HUES6 (cell line): ENCODE measurements at regions not wholly inside any gene's neighbourhood (a gene's known extent, or its start where the extent isn't known, plus 50 kb on each side); places are given as distances from the start of the nearest gene placed in this dataset.

Experiments used
- H3K27ac ChIP-seq: 2 replicates; pipeline ENCODE4 v1.7.0; 2013; ENCODE audit warnings: low read depth, mild to moderate bottlenecking, low read length, inconsistent platforms
- H3K27me3 ChIP-seq: 2 replicates; pipeline ENCODE4 v1.6.1; 2013; ENCODE audit warnings: low read length; ENCODE audit not compliant: control insufficient read depth, insufficient read depth
- H3K36me3 ChIP-seq: 2 replicates; pipeline ENCODE4 v1.6.1; 2013; ENCODE audit warnings: low read length; ENCODE audit not compliant: control insufficient read depth, insufficient read depth
- H3K4me1 ChIP-seq: 2 replicates; pipeline ENCODE4 v1.6.1; 2013; ENCODE audit warnings: low read length; ENCODE audit not compliant: control insufficient read depth, insufficient read depth
- H3K4me3 ChIP-seq: 2 replicates; pipeline ENCODE4 v1.5.1; 2013; ENCODE audit warnings: low read depth, low read length
- H3K9ac ChIP-seq: one replicate; pipeline ENCODE4 v1.6.1; 2013; ENCODE audit warnings: mild to moderate bottlenecking, low read length
- H3K9me3 ChIP-seq: 2 replicates; pipeline ENCODE4 v1.6.1; 2013; ENCODE audit warnings: low read depth, low read length; ENCODE audit not compliant: control insufficient read depth, insufficient read depth

DNA sequence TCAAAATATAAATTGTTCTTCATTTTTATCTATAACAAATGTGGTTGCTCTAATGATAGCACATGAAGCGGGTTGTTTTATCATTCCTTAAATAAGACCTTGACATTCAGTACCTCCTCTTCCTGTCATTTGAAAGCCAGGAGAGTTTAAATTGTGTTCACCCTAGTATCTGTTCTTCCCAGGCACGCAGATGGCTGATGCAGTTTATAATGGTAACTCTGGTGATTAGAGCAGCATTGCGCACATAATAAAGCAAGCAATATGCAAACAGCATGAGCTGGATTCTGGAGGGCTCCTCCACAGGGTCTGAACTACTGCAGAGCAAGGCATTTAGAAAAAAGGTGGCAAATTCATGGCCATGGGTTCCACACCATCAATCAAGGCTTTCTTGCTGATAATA is 307.8 kb downstream of the ENC1 start:
- no peak overlapping the region for H3K9ac ChIP-seq
- H3K27me3 ChIP-seq: no peaks in the 10 kb centered on the region
- no peak overlapping the region for H3K4me3 ChIP-seq
- H3K27ac ChIP-seq: no peak overlapping the region
- peaks cover 13% of the 10 kb centered on the region; the same call in 1 of the 2 replicates for H3K4me1 ChIP-seq
- no peaks in the 10 kb centered on the region for H3K9me3 ChIP-seq
- no peaks in the 10 kb centered on the region for H3K36me3 ChIP-seq

DNA sequence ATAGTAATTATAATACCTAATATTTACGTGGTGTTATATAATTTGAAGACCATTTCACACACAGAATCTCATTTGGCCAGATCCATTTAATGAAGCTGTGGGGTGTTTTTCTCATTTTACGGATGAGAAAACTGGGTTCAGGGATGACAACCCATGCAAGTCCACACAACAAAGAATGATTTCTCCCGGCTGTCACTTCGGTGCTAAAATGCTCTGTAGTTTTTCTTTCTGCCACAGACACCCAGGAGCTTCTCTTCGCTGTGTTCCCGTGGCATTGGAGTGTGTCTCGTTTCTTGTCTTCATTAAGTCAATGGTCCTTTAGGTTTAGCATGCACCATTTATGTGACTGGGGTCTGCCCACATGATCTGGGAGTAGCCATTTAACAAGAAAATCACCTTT is 308.5 kb downstream of the ENC1 start:
- Histone ChIP-seq H3K36me3 (no peaks in the 10 kb centered on the region), H3K27me3 (no peaks in the 10 kb centered on the region), H3K27ac (no peak overlapping the region), H3K4me1 (peaks cover 13% of the 10 kb centered on the region; the same call in 1 of the 2 replicates), H3K4me3 (no peak overlapping the region), H3K9me3 (no peaks in the 10 kb centered on the region), H3K9ac (no peak overlapping the region)

DNA sequence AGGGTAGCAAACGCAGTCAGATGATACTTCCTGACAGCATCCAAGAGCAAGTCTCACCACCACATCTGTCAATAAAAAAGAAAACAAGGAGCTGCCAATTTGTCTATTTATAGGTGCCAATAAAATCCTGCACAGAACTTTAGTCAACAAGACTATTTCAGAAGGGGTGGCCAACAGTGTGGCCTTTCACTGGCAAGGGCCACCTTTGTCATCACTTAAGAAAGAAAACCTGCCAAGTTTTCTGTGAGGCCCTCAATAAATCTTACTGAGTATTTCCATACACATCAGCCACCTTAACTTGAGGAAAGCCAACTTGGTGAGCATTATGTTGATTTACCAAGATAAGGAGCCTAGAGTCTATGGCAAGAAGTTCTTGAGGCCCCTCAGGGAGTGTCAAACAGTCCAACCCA is 312.3 kb downstream of the ENC1 start:
- no peaks in the 10 kb centered on the region for H3K27me3 ChIP-seq
- H3K9me3 ChIP-seq: no peaks in the 10 kb centered on the region
- peaks cover 14% of the 10 kb centered on the region; the same call in 1 of the 2 replicates for H3K4me1 ChIP-seq
- H3K36me3 ChIP-seq: no peaks in the 10 kb centered on the region
- H3K4me3 ChIP-seq: no peak overlapping the region
- no peak overlapping the region for H3K27ac ChIP-seq
- H3K9ac ChIP-seq: no peak overlapping the region

DNA sequence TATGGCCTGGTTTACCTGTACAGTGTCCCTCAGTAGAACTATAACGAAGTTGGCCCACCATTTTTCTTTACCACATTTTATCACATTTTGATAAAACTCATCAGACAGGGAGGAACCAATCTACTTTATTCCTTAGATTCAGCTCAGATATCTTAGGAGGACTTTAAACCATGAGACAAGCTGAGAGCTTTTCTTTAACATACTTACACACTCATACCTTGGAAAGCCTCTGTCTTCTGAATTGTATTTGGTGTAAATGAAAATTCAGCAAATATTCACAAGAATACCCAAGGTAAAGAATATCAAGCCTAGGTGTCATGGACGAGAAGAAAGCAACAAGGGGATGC is 313.2 kb downstream of the ENC1 start:
- H3K36me3 ChIP-seq: no peaks in the 10 kb centered on the region
- H3K4me1 ChIP-seq: peaks cover 14% of the 10 kb centered on the region; the same call in 1 of the 2 replicates
- H3K27ac ChIP-seq: no peak overlapping the region
- no peaks in the 10 kb centered on the region for H3K9me3 ChIP-seq
- no peak overlapping the region for H3K9ac ChIP-seq
- H3K4me3 ChIP-seq: no peak overlapping the region
- H3K27me3 ChIP-seq: no peaks in the 10 kb centered on the region

DNA sequence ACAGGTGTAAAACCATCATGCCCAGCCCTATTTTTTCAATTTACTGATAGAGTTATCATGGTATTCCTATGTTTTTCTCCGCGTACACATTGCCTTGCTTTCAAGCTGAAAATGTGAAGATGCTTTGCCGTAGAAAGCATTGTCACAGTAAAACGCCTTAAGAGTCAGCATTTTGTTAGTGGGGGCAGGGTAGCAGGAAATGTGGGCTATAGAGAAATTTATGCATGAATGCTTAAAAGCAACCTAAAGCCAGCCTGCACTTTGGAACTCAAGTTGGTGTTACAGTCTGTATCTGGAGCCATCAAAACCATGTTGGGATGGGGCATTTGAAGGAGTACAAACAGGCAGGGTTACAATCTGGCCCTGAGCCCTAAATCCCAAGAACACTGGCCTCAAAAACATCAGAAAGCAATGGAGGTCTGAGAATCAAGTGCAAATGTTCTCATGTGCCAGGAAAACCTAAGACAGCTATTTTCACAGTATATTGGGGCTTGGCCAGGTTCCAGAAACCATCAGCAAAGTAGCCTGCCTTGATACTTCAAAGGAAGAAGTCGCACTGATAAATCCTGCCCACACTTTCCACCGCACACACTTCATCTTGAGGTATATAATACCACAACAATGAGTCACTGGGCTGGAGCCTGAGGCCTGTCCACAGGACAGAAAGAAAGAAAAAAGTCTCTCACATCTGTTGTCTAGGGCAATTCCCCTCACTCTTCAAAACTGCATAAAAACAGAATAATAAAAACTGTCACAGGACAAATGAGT is 313.8 kb downstream of the ENC1 start:
- Histone ChIP-seq H3K4me3 (no peak overlapping the region), H3K9me3 (no peaks in the 10 kb centered on the region), H3K9ac (no peak overlapping the region), H3K4me1 (peaks cover 14% of the 10 kb centered on the region; the same call in 1 of the 2 replicates), H3K27me3 (no peaks in the 10 kb centered on the region), H3K27ac (no peak overlapping the region; the same call in 1 of the 2 replicates), H3K36me3 (no peaks in the 10 kb centered on the region)

DNA sequence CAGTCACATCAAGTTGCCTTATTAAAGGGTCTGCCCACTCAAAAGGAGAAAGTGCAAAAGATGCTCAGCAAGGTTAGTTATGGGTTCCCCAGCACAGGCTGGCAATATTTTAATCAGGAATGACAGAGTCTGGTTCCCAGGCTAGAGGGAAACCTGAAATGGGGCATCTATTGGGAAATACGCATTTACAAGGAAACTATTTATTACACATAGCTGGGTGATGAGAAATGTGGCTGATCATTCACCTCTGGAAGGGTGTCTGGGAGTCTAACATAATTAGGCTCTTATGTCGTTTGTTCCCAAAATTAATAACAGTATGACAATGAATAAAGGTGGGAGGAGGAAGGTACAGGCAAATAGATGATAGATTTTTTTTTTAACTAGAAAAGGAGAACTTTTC is 314.7 kb downstream of the ENC1 start:
- Histone ChIP-seq H3K9me3 (no peaks in the 10 kb centered on the region), H3K4me1 (peaks cover 14% of the 10 kb centered on the region; the same call in 1 of the 2 replicates), H3K36me3 (no peaks in the 10 kb centered on the region), H3K9ac (no peak overlapping the region), H3K27ac (no peak overlapping the region), H3K27me3 (no peaks in the 10 kb centered on the region), H3K4me3 (no peak overlapping the region)

DNA sequence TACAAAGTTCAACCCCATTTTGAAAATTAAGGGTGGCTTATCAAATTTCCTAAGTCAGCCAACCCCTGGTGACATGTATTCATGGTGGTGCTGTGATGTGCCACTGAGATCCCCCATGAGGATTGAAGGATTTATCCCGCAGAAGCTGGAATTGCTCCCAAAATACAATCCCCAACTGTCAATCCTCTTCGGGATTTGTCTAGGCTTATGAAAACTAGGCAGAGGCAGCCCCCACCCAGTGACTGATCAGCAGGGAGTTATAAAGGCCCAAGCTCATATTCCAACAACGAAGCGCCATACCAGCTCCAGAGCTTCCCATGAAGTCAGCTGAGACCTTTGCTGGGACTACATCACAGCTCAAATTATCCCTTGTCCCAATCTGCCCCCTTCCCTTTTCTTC is 316.0 kb downstream of the ENC1 start:
- Histone ChIP-seq H3K9me3 (no peaks in the 10 kb centered on the region), H3K4me1 (peaks cover 14% of the 10 kb centered on the region; the same call in 1 of the 2 replicates), H3K36me3 (no peaks in the 10 kb centered on the region), H3K9ac (no peak overlapping the region), H3K4me3 (no peak overlapping the region), H3K27ac (no peak overlapping the region), H3K27me3 (no peaks in the 10 kb centered on the region)

DNA sequence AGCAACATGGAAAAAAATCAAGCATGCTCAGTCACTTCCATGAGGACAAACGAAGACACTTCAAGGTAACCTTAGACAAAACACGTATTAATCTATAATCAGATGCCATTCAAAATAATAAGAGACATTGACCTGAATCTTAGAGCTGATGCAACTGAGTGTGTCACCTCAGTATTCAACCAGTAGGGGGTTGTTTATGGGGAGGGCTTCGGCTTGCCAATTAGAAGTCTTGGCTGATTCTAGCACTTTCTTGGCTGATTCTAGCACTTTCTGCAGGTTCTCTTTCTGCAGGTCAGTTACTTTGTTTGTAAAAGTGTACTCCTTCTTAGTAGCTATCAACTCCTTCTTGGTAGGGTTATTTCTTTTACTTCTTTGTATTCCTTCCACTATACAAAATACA is 317.6 kb downstream of the ENC1 start:
- no peaks in the 10 kb centered on the region for H3K27me3 ChIP-seq
- H3K9ac ChIP-seq: no peak overlapping the region
- no peaks in the 10 kb centered on the region for H3K9me3 ChIP-seq
- peaks cover 14% of the 10 kb centered on the region; the same call in 1 of the 2 replicates for H3K4me1 ChIP-seq
- no peak overlapping the region for H3K27ac ChIP-seq
- H3K36me3 ChIP-seq: no peaks in the 10 kb centered on the region
- H3K4me3 ChIP-seq: no peak overlapping the region

DNA sequence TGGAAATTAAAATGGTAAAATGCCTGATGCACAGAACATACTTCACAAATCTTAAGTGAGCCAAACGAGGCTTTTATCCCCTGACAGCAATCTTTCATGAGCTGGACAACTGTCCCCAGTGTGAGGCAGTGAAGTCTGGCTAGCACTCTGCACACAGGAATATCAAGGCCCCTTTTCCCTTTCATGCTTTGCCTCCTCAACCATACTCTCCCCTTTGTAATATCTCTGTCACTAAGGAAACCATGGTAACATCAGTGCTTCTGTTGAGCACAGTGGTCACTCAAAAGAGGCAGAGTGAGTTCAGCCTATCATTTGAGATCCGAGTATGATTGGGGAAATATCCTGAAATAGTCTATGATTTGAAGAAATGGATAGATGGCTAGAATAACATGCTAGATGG is 318.3 kb downstream of the ENC1 start:
- Histone ChIP-seq H3K4me3 (no peak overlapping the region), H3K9me3 (no peaks in the 10 kb centered on the region), H3K27me3 (no peaks in the 10 kb centered on the region), H3K36me3 (no peaks in the 10 kb centered on the region), H3K4me1 (peaks cover 8% of the 10 kb centered on the region; the same call in 1 of the 2 replicates), H3K9ac (no peak overlapping the region), H3K27ac (no peak overlapping the region)

DNA sequence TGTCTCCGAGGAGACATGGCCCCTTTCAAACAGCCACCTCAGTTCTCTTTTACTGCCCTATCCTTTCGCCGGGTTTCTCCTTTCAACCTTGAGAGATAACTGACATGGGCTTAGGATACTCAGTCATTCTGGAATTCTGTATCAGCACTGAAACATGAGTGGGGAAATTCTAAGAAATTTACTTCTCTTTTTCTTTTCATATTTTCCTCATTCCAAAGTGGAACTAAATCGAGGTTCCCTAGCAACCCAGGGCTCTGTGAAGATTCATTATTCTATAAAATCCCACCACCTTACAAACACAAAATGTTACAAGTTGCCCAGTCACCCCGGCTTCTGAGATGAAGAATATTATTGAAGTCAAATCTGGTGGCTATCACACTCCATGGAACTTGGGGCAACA is 319.2 kb downstream of the ENC1 start:
- Histone ChIP-seq H3K9me3 (no peaks in the 10 kb centered on the region), H3K9ac (no peak overlapping the region), H3K27me3 (no peaks in the 10 kb centered on the region), H3K27ac (no peak overlapping the region), H3K36me3 (no peaks in the 10 kb centered on the region), H3K4me3 (no peak overlapping the region), H3K4me1 (peaks cover 3% of the 10 kb centered on the region; the same call in 1 of the 2 replicates)

DNA sequence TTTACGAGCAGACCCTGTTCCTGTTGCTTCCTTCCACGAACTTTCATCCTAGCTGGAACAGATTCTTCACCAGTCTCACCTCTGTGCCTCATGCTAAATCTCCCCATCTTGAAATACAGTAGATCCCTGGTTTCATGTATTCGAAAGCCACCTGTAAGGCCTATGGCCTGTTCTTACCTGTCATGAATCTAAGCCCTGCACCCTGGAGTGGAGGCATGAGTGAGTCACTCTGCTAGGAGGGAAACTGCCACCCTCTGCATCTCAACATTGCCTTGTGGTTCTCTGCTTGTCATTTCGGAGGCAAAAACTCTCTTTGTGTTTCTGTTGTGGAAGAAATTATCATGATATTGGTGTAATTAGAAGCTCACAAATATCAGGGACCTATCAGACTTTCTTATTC is 320.0 kb downstream of the ENC1 start:
- Histone ChIP-seq H3K27ac (no peak overlapping the region), H3K4me1 (peaks cover 11% of the 10 kb centered on the region; the same call in 1 of the 2 replicates), H3K9me3 (no peaks in the 10 kb centered on the region), H3K9ac (no peak overlapping the region), H3K36me3 (no peaks in the 10 kb centered on the region), H3K27me3 (no peaks in the 10 kb centered on the region), H3K4me3 (no peak overlapping the region)
